GM12865 (cell line): ENCODE measurements at regions not wholly inside any gene's neighbourhood (a gene's known extent, or its start where the extent isn't known, plus 50 kb on each side); places are given as distances from the start of the nearest gene placed in this dataset.

ENCODE experiments used
- DNase-seq: peaks from one replicate; pipeline ENCODE4 v3.0.0; 2010; ENCODE audit warnings: low read depth
- H3K4me3 ChIP-seq: 2 replicates; pipeline ENCODE4 v1.5.1; 2011; ENCODE audit warnings: mild to moderate bottlenecking, low read depth, low read length, control low read depth
- TF ChIP-seq, protein P1 (sequence below): IDR thresholded peaks from 2 replicates; pipeline ENCODE4 v1.5.1; 2011; ENCODE audit warnings: low read length, control low read depth, low read depth, inconsistent platforms; ENCODE audit not compliant: insufficient read depth; ENCODE audit errors: missing control alignments

DNA sequence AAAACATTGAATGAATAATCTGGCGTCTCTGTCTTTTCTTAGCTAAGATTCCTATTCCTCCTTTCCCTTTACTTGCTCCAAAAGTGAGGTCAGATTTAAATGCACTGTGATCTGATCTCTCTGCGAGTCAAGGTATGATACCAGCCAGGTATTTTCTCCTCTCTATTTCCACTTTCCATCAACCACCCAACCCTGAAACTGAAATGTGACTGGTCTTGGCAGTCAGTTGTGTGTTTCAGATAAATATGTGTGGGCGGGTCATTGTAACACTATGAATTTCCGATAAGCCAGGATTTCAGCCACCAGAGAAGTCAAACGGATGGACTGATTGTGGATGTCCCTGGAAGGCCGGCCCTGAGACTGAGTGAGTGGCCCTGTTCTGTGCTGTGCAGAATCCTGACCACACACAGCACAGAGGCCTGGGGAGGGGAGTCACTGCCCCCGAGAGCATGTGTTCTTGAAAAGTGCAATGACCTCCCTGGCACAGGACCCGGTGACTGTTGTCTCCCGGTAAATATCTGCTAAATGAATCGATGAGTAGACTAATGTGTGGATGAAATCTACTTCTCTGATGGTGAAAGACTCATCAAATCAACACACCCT is 612.5 kb upstream of the TMEM132C start:
- H3K4me3 ChIP-seq, result no peak overlapping the region
- no peak for DNase-seq
- TF ChIP-seq, protein P1, sequence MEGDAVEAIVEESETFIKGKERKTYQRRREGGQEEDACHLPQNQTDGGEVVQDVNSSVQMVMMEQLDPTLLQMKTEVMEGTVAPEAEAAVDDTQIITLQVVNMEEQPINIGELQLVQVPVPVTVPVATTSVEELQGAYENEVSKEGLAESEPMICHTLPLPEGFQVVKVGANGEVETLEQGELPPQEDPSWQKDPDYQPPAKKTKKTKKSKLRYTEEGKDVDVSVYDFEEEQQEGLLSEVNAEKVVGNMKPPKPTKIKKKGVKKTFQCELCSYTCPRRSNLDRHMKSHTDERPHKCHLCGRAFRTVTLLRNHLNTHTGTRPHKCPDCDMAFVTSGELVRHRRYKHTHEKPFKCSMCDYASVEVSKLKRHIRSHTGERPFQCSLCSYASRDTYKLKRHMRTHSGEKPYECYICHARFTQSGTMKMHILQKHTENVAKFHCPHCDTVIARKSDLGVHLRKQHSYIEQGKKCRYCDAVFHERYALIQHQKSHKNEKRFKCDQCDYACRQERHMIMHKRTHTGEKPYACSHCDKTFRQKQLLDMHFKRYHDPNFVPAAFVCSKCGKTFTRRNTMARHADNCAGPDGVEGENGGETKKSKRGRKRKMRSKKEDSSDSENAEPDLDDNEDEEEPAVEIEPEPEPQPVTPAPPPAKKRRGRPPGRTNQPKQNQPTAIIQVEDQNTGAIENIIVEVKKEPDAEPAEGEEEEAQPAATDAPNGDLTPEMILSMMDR, result no peak

DNA sequence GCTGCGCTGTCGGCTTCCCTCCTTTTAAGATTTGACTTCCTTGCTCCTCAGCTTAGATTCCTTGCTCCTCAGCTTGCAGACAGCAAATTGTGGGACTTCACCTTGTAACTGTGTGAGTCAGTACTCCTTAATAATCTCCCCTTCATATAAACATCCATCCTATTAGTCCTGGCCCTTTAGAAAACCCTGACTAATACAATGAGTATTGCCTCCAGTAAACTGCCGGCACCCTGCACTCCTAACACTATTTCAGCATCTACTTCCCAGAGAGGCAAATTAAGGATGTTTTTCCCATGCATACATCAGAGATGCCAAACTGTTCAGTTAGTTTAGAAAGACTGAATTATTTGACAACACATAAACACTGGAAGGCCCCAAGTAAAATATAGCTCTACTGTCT is 611.3 kb upstream of the TMEM132C start:
- TF ChIP-seq, protein P1, result no peak
- no peak for DNase-seq

GRCh38 chr12:127656266-127656665 is 610.7 kb upstream of the TMEM132C start:
- no peak overlapping the region for H3K4me3 ChIP-seq
- no peak for DNase-seq
- TF ChIP-seq, protein P1, result no peak

More for the DNA sequence above, 611.3 kb upstream of the TMEM132C start:
- no peak overlapping the region for H3K4me3 ChIP-seq

GRCh38 chr12:127657036-127657435 is 609.9 kb upstream of the TMEM132C start:
- DNase-seq, result no peak
- H3K4me3 ChIP-seq, result no peak overlapping the region
- TF ChIP-seq, protein P1, result no peak

DNA sequence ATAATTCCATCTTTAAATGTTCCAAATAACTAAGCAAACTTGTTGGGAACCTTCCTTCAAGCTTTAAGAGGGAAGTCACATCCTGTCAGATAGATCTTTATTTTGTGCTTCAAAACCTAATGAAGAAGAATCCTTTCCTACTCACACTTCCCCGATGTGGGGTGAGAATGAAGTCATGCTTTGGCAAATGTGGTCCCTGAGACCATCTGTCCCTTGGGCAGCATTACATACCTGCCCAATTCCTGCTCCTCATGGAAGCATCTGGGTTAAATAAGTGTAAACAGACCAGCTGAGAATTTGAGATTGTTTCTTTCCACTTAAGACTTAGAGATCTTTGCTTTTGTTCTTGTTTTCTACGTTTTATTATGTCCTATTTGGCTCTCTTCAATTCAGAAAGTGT is 606.0 kb upstream of the TMEM132C start:
- H3K4me3 ChIP-seq, result no peak overlapping the region
- no peak for DNase-seq
- TF ChIP-seq, protein P1, result no peak

DNA sequence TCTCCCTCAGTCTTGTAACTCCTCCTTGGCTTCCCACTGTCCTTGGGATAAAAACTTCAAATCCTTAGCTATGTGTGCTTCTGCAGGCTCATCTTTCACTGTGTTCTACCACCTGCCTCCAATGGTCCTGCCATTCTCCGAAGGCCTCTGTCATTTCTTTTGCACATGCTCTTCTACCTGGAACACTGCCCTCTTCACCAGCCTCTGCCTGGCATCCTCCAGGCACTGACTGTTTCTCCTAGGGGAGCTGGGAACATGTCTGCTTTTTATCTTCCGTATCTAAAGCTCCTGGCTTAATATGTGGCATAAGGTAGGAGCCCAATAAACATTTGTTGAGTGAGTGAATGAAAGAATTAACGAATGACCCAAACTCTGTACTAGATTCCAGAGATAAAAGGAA is 603.3 kb upstream of the TMEM132C start:
- DNase-seq, result no peak
- H3K4me3 ChIP-seq, result no peak overlapping the region
- TF ChIP-seq, protein P1, result no peak

- DNase-seq, result no peak
- TF ChIP-seq, protein P1, result no peak
- H3K4me3 ChIP-seq, result no peak overlapping the region
Observed at GRCh38 chr12:127664901-127665300, 602.1 kb upstream of the TMEM132C start.
